HEK293 (cell line): ENCODE measurements at regions not wholly inside any gene's neighbourhood (a gene's known extent, or its start where the extent isn't known, plus 50 kb on each side); places are given as distances from the start of the nearest gene placed in this dataset.
A peak's percentile ranks its signal among the peaks of the same experiment; 100 is the strongest.

ENCODE experiments used
- CTCF ChIA-PET: fragments of 350-600 bp; formaldehyde crosslinking; extraction: SDS; loops from one replicate; lab custom pipeline; 2021; ENCODE audit warnings: antibody characterized with exemption; lab: Yijun Ruan, JAX
- POLR2A ChIA-PET: fragments of 300-600 bp; formaldehyde crosslinking; extraction: SDS; loops from one replicate; lab custom pipeline; 2020; ENCODE audit warnings: antibody characterized with exemption, inconsistent platforms; lab: Yijun Ruan, JAX
- H3K27ac ChIP-seq: fragments of 200-500 bp; sonication (Bioruptor generic); 2 replicates; pipeline ENCODE4 v1.5.1; 2014; ENCODE audit warnings: low read depth, low read length, control low read depth, inconsistent platforms; ENCODE audit errors: extremely low read depth
- H3K36me3 ChIP-seq, 2 experiments: fragments of 200-500 bp in 1 of 2; sonication (Bioruptor generic) in 1 of 2; 1 replicate in 1 of 2; 2 replicates in 1 of 2; pipeline ENCODE4 v1.5.1; 2014 to 2017; ENCODE audit warnings: inconsistent platforms in 2 of 2, low read length in 2 of 2; ENCODE audit not compliant: control insufficient read depth in 2 of 2, insufficient read depth in 1 of 2
- H3K4me1 ChIP-seq: fragments of 200-500 bp; sonication (Bioruptor generic); 2 replicates; pipeline ENCODE4 v1.5.1; 2014; ENCODE audit warnings: mild to moderate bottlenecking, low read length, inconsistent platforms; ENCODE audit not compliant: control insufficient read depth, insufficient read depth
- H3K4me3 ChIP-seq: 2 replicates; pipeline ENCODE4 v1.5.1; 2011; ENCODE audit warnings: low read depth, mild to moderate bottlenecking, control low read depth, low read length, moderate library complexity
- H3K9me3 ChIP-seq: fragments of 200-500 bp; sonication (Bioruptor generic); 2 replicates; pipeline ENCODE4 v1.5.1; 2014; ENCODE audit warnings: low read depth, low read length, inconsistent platforms; ENCODE audit not compliant: control insufficient read depth, insufficient read depth
- GLIS2 ChIP-seq: fragments of 450-650 bp; formaldehyde crosslinking; IDR thresholded peaks from 2 replicates; pipeline ENCODE4 v1.5.1; 2016; ENCODE audit warnings: missing biosample characterization, missing genetic modification characterization
- HIC1 ChIP-seq: fragments of 450-650 bp; formaldehyde crosslinking; IDR thresholded peaks from 2 replicates; pipeline ENCODE4 v1.5.1; 2016; ENCODE audit warnings: missing biosample characterization, missing genetic modification characterization
- HOXA7 ChIP-seq: sonication (generic); formaldehyde crosslinking; IDR thresholded peaks from 2 replicates; pipeline ENCODE4 v1.8.1; 2022; ENCODE audit warnings: missing genetic modification reagents, borderline replicate concordance
- MZF1 ChIP-seq: fragments of 450-650 bp; formaldehyde crosslinking; IDR thresholded peaks from 2 replicates; pipeline ENCODE4 v1.5.1; 2017; ENCODE audit warnings: missing biosample characterization, missing genetic modification characterization, borderline replicate concordance
- PRDM1 ChIP-seq: fragments of 450-650 bp; formaldehyde crosslinking; IDR thresholded peaks from 2 replicates; pipeline ENCODE4; 2016; ENCODE audit warnings: missing biosample characterization, missing genetic modification characterization
- PRDM4 ChIP-seq: fragments of 450-650 bp; formaldehyde crosslinking; IDR thresholded peaks from 2 replicates; pipeline ENCODE4 v1.5.1; 2017; ENCODE audit warnings: missing biosample characterization, missing genetic modification characterization
- TCF7L2 ChIP-seq: IDR thresholded peaks from 2 replicates; pipeline ENCODE4 v1.6.1; 2011; ENCODE audit warnings: low read depth, mild to moderate bottlenecking, inconsistent platforms, low read length, moderate library complexity, borderline replicate concordance
- TRIM28 ChIP-seq: IDR thresholded peaks from 2 replicates; pipeline ENCODE4 v1.6.1; 2011; ENCODE audit warnings: low read length, control low read depth, borderline replicate concordance
- YY1 ChIP-seq: fragments of 450-650 bp; formaldehyde crosslinking; IDR thresholded peaks from 2 replicates; pipeline ENCODE4 v1.5.1; 2018; ENCODE audit warnings: missing biosample characterization, missing genetic modification characterization
- ZBTB21 ChIP-seq: fragments of 450-650 bp; formaldehyde crosslinking; IDR thresholded peaks from 2 replicates; pipeline ENCODE4 v1.5.1; 2017; ENCODE audit warnings: missing biosample characterization, missing genetic modification characterization
- ZNF112 ChIP-seq: fragments of 450-650 bp; formaldehyde crosslinking; IDR thresholded peaks from 2 replicates; pipeline ENCODE4 v1.5.0; 2017; ENCODE audit warnings: missing biosample characterization, missing genetic modification characterization
- ZNF146 ChIP-seq: fragments of 450-650 bp; formaldehyde crosslinking; IDR thresholded peaks from 2 replicates; pipeline ENCODE4 v1.5.1; 2016; ENCODE audit warnings: missing biosample characterization, missing genetic modification characterization
- ZNF16 ChIP-seq: fragments of 450-650 bp; formaldehyde crosslinking; IDR thresholded peaks from 2 replicates; pipeline ENCODE4 v1.5.1; 2016; ENCODE audit warnings: low read depth, missing biosample characterization, missing genetic modification characterization
- ZNF274 ChIP-seq, 2 experiments: fragments of 200-500 bp in 1 of 2; fragments of 450-650 bp in 1 of 2; sonication (Bioruptor generic) in 1 of 2; formaldehyde crosslinking in 1 of 2; IDR thresholded peaks; 2 replicates each; pipeline versions ENCODE4 v1.5.1 to v1.6.1; 2014 to 2016; ENCODE audit warnings: borderline replicate concordance in 1 of 2, inconsistent platforms in 1 of 2, low read length in 1 of 2, missing biosample characterization in 1 of 2, missing genetic modification characterization in 1 of 2
- ZNF426 ChIP-seq: fragments of 450-650 bp; formaldehyde crosslinking; IDR thresholded peaks from 2 replicates; pipeline ENCODE4 v1.5.1; 2017; ENCODE audit warnings: missing biosample characterization, missing genetic modification characterization, mild to moderate bottlenecking, inconsistent platforms, moderate library complexity
- ZNF555 ChIP-seq: fragments of 450-650 bp; formaldehyde crosslinking; conservative IDR thresholded peaks from 2 replicates; pipeline ENCODE4 v1.5.1; 2017; ENCODE audit warnings: missing biosample characterization, mild to moderate bottlenecking, missing genetic modification characterization, inconsistent platforms
- ZNF629 ChIP-seq: fragments of 450-650 bp; formaldehyde crosslinking; IDR thresholded peaks from 2 replicates; pipeline ENCODE4 v1.5.1; 2017; ENCODE audit warnings: missing biosample characterization, missing genetic modification characterization
- ZNF658 ChIP-seq: fragments of 450-650 bp; formaldehyde crosslinking; IDR thresholded peaks from 2 replicates; pipeline ENCODE4; 2016; ENCODE audit warnings: missing biosample characterization, missing genetic modification characterization

DNA sequence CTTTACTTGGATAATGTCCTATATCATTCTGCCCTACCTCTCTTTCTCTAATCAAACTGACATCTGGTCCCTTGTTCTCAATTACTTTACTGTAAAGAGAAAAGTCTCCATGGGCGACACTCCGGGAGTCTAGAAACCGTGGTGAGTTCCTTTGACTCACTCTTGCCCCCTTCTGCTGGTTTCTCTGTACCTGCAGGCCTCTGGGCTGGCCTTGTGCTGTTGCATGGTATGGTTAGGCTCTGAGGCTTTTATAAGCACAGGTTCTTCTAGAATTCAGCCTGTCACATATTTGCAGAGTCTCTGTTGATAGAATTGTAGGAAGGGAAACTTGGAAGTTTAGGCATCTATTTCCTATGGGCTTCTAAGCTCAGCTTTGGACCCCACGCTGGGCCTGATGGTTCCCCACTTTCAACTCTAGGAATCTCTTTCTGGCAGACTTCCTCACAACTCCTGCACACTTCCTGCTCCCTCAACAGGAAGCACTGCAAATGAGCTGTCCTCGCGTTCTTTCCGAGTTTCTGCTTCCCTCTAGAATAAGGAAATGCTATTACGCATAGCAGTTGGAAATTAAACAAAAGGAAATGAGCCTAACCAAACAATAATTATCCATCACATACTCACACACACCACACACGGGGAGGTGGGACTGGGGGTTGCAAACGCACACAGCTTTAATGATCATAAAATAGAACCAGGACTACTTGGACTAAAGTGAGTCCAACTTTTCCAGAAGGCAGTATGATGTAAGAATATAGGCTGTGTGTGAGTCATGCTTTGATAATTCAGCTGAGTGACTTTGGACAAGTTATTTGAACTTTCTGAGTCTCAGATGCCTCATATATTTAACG, 683.3 kb downstream of the QKI start:
- TF ChIP-seq ZNF112: no peak
- TF ChIP-seq ZBTB21 (tag by site-specific recombination): peak; percentile 41; the same call in 1 of the 2 replicates
- no peak for TF ChIP-seq ZNF146 (tag by site-specific recombination)
- peak; percentile 36; the same call in 1 of the 2 replicates for TF ChIP-seq TRIM28
- TF ChIP-seq HIC1 (tag by site-specific recombination): peak; percentile 33
- TF ChIP-seq ZNF555 (tag by site-specific recombination): no peak
- no peak for TF ChIP-seq ZNF658 (tag by site-specific recombination)
- no peak for TF ChIP-seq PRDM4 (tag by site-specific recombination)
- Histone ChIP-seq H3K9me3 (no peaks in the 10 kb centered on the region), H3K4me1 (no peaks in the 10 kb centered on the region), H3K27ac (no peak overlapping the region), H3K36me3 (no peaks in the 10 kb centered on the region), H3K4me3 (no peak overlapping the region)
- POLR2A ChIA-PET: no interaction called here
- CTCF ChIA-PET: interaction anchor here (0.8 to 2.3 kb wide), 4 partner anchors 10 to 141 kb away, joined by 3 to 11 read pairs (median 4); no protein-coding TSS in a partner anchor

DNA sequence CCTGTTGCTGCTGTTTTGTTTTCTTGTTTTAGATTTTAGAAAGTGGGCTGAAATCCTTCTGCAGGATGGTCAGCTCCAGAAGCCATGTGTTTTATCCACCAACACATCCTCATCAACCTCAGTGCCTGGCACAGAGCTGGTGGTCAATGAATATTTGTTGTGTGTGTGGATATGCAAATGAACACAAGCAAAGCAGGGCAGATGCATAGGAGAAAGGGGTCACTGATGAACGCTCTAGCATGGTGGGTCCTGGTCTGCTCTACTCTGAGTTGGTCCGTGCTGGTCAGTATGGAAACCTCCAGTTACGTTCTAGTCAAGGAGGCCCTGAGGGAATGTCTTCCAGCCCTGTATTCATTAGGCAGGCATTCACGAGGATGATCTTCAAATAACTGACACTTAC, 682.5 kb downstream of the QKI start:
- Histone ChIP-seq H3K27ac (no peak overlapping the region), H3K36me3 (no peaks in the 10 kb centered on the region), H3K9me3 (no peaks in the 10 kb centered on the region), H3K4me1 (no peaks in the 10 kb centered on the region), H3K4me3 (no peak overlapping the region)
- ChIA-PET CTCF (interaction anchor here (0.8 kb wide), 1 partner anchor 40 kb away, joined by 3 read pairs; no protein-coding TSS in a partner anchor), POLR2A (no interaction called here)
- TF ChIP-seq MZF1 (tag by site-specific recombination): no peak
- no peak for TF ChIP-seq TCF7L2
- no peak for TF ChIP-seq ZNF426
- no peak for TF ChIP-seq GLIS2 (tag by site-specific recombination)
- no peak for TF ChIP-seq PRDM1 (tag by site-specific recombination)
- no peak for TF ChIP-seq ZNF629 (tag by site-specific recombination)
- no peak for TF ChIP-seq HOXA7
- TF ChIP-seq ZNF146 (tag by site-specific recombination): no peak
- TF ChIP-seq ZNF274 (IDR thresholded peaks at IDR 0.05; ENCODE audit: low read length): no peak
- no peak for TF ChIP-seq ZNF274 (tag by site-specific recombination; IDR thresholded peaks at IDR 0.05; ENCODE audit: borderline replicate concordance)
- no peak for TF ChIP-seq YY1 (tag by site-specific recombination)
- no peak for TF ChIP-seq ZNF16 (tag by site-specific recombination)
